ENCODE measurements at regions not wholly inside any gene's neighbourhood (a gene's known extent, or its start where the extent isn't known, plus 50 kb on each side); places are given as distances from the start of the nearest gene placed in this dataset.

DNA sequence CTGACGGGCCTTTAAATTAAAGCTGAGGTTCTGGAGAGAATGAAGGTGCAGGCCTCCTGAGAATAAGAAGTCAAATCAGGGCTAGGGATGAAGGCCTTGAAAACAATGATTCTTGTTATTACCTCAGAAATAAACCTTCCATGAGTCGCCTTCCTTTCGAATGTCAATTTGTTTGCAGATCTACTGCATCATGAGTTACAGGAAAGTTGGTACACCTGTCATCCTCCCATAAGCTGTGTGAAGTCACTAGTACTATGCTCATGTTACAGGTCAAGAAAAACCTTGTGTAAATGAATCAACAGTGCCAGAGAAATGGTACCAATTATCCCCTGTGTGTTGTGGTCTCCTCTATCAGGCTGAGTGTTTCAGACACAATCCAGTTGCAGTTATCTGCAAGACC, 281.2 kb upstream of the PLXNA2 start:
- TF ChIP-seq POLR2AphosphoS5 (IDR thresholded peaks at IDR 0.05; ENCODE audit: low read depth, low read length) (no peak), POLR2A (IDR thresholded peaks at IDR 0.05; ENCODE audit: low read depth, low read length) (no peak)

Measured in GM12892 (cell line).